HCT116 (cell line): ENCODE measurements at regions not wholly inside any gene's neighbourhood (a gene's known extent, or its start where the extent isn't known, plus 50 kb on each side); places are given as distances from the start of the nearest gene placed in this dataset.

Experiments used
- ATAC-seq: fragments of 200-7000 bp; cut with Tn5 transposase; 2 replicates; pipeline ENCODE4 v1.9.1; 2020; ENCODE audit warnings: mild to moderate bottlenecking, moderate library complexity
- BruUV-seq: library from RNA; stranded (reverse); fragments of 400-500 nt; replicated peaks from 2 replicates; lab custom pipeline; 2021; lab: Mats Ljungman, UMichigan
- CTCF ChIA-PET: fragments of 300-600 bp; sonication (Branson Sonifier 250); formaldehyde crosslinking; loops from one replicate; lab custom pipeline; 2021; ENCODE audit warnings: antibody characterized with exemption; lab: Charles Lee
- POLR2A ChIA-PET: fragments of 300-600, 350-600 bp; sonication (Branson Sonifier 250); formaldehyde crosslinking; loops from one replicate; lab custom pipeline; 2021; ENCODE audit warnings: antibody characterized with exemption; lab: Charles Lee
- RAD21 ChIA-PET, 2 experiments: fragments of 300-600 bp; sonication (Branson Sonifier 250); formaldehyde crosslinking; loops; one replicate each; lab custom pipeline; 2023; ENCODE audit warnings: low total read pairs in 2 of 2; ENCODE audit not compliant: uncharacterized antibody in 2 of 2, unreplicated experiment in 2 of 2, low non-redundant PET in 1 of 2; lab: Charles Lee
- DNase-seq: peaks from one replicate; pipeline ENCODE4 v3.0.0-alpha.2; 2010; ENCODE audit warnings: low read depth, low spot score
- H2AFZ ChIP-seq: fragments of 200-600 bp; shearing (Covaris generic), sonication (generic); 2 replicates; pipeline ENCODE4 v1.6.1; 2017; ENCODE audit warnings: low read depth, mixed run types, mixed read lengths, antibody characterized with exemption, low read length; ENCODE audit not compliant: poor library complexity, severe bottlenecking
- H3K27ac ChIP-seq: 2 replicates; pipeline ENCODE4 v1.5.1; 2012; ENCODE audit warnings: low read depth, low read length
- H3K27me3 ChIP-seq: fragments of 200-600 bp; sonication (generic); 2 replicates; pipeline ENCODE4 v1.6.1; 2016; ENCODE audit warnings: mixed run types, low read length, mixed read lengths; ENCODE audit not compliant: insufficient read depth
- H3K36me3 ChIP-seq, 2 experiments: fragments of 200-500 bp in 1 of 2; fragments of 200-600 bp in 1 of 2; sonication (Bioruptor generic) in 1 of 2; sonication (generic) in 1 of 2; 2 replicates each; pipeline versions ENCODE4 v1.5.1 to v1.6.1; 2014 to 2016; ENCODE audit warnings: low read length in 2 of 2, inconsistent platforms in 1 of 2, mixed read lengths in 1 of 2, mixed run types in 1 of 2; ENCODE audit not compliant: insufficient read depth in 2 of 2, control insufficient read depth in 1 of 2
- H3K4me1 ChIP-seq, 2 experiments: fragments of 200-600 bp in 1 of 2; sonication (generic) in 1 of 2; 2 replicates each; pipeline versions ENCODE4 v1.5.1 to v1.6.1; 2012 to 2017; ENCODE audit warnings: low read length in 2 of 2, inconsistent platforms in 1 of 2, mild to moderate bottlenecking in 1 of 2, mixed read lengths in 1 of 2, mixed run types in 1 of 2, moderate library complexity in 1 of 2; ENCODE audit not compliant: insufficient read depth in 2 of 2, control insufficient read depth in 1 of 2
- H3K4me2 ChIP-seq: fragments of 200-600 bp; sonication (generic); 2 replicates; pipeline ENCODE4 v1.6.1; 2017; ENCODE audit warnings: mixed run types, low read length, mixed read lengths
- H3K4me3 ChIP-seq, 2 experiments: fragments of 200-600 bp in 1 of 2; sonication (generic) in 1 of 2; replicated peaks in 1 of 2; 2 replicates each; pipeline ENCODE4 v1.5.1; 2011 to 2016; ENCODE audit warnings: low read length in 2 of 2, control low read depth in 1 of 2, low read depth in 1 of 2, mild to moderate bottlenecking in 1 of 2, mixed read lengths in 1 of 2, mixed run types in 1 of 2
- H3K79me2 ChIP-seq: fragments of 200-600 bp; sonication (generic); 2 replicates; pipeline ENCODE4 v1.6.1; 2017; ENCODE audit warnings: mild to moderate bottlenecking, mixed run types, low read length, moderate library complexity, mixed read lengths; ENCODE audit not compliant: insufficient read depth
- H3K9ac ChIP-seq: fragments of 200-600 bp; sonication (generic); 2 replicates; pipeline ENCODE4 v1.6.1; 2016; ENCODE audit warnings: low read length, mixed read lengths
- H3K9me2 ChIP-seq: fragments of 200-600 bp; sonication (generic), shearing (Covaris generic); 2 replicates; pipeline ENCODE4 v1.6.1; 2017; ENCODE audit warnings: mixed run types, mild to moderate bottlenecking, moderate library complexity; ENCODE audit not compliant: insufficient read depth
- H3K9me3 ChIP-seq, 2 experiments: fragments of 200-500 bp in 1 of 2; fragments of 200-600 bp in 1 of 2; sonication (Bioruptor generic) in 1 of 2; sonication (generic) in 1 of 2; 2 replicates each; pipeline ENCODE4 v1.6.1; 2014 to 2017; ENCODE audit warnings: low read length in 2 of 2, mixed read lengths in 2 of 2, inconsistent platforms in 1 of 2, low read depth in 1 of 2, mild to moderate bottlenecking in 1 of 2, mixed run types in 1 of 2, moderate library complexity in 1 of 2; ENCODE audit not compliant: control insufficient read depth in 1 of 2, insufficient read depth in 1 of 2
- H4K20me1 ChIP-seq: fragments of 200-600 bp; sonication (generic), shearing (Covaris generic); 2 replicates; pipeline ENCODE4 v1.6.1; 2017; ENCODE audit warnings: mixed run types, mild to moderate bottlenecking, moderate library complexity; ENCODE audit not compliant: insufficient read depth
- ATF3 ChIP-seq: IDR thresholded peaks from 2 replicates; pipeline ENCODE4 v1.6.1; 2012
- CEBPB ChIP-seq: IDR thresholded peaks from 2 replicates; pipeline ENCODE4 v1.6.1; 2012; ENCODE audit warnings: low read depth
- CTCF ChIP-seq, 3 experiments: fragments of 200-600 bp in 1 of 3; sonication (generic) in 1 of 3; IDR thresholded peaks in 2 of 3; conservative IDR thresholded peaks in 1 of 3; 2 replicates each; pipeline ENCODE4 v1.5.1; 2012 to 2017; ENCODE audit warnings: low read depth in 2 of 3, low read length in 2 of 3, antibody characterized with exemption in 1 of 3, borderline replicate concordance in 1 of 3, control low read depth in 1 of 3, mild to moderate bottlenecking in 1 of 3, mixed read lengths in 1 of 3, mixed run types in 1 of 3, moderate library complexity in 1 of 3; ENCODE audit not compliant: insufficient read depth in 1 of 3
- EGR1 ChIP-seq: IDR thresholded peaks from 2 replicates; pipeline ENCODE4 v1.6.1; 2012; ENCODE audit warnings: low read depth
- ELF1 ChIP-seq: IDR thresholded peaks from 2 replicates; pipeline ENCODE4 v1.6.1; 2012; ENCODE audit warnings: low read depth, borderline replicate concordance
- EZH2 ChIP-seq: fragments of 200-600 bp; sonication (generic); IDR thresholded peaks from 2 replicates; pipeline ENCODE4 v1.6.1; 2017; ENCODE audit warnings: antibody characterized with exemption, mixed run types
- EZH2phosphoT487 ChIP-seq: fragments of 200-600 bp; IDR thresholded peaks from 2 replicates; pipeline ENCODE4 v1.6.1; 2018; ENCODE audit warnings: antibody characterized with exemption, borderline replicate concordance
- FOSL1 ChIP-seq: IDR thresholded peaks from 2 replicates; pipeline ENCODE4 v1.6.1; 2012; ENCODE audit warnings: low read depth
- JUND ChIP-seq: IDR thresholded peaks from 2 replicates; pipeline ENCODE4 v1.6.1; 2012
- MAX ChIP-seq: IDR thresholded peaks from 2 replicates; pipeline ENCODE4 v1.6.1; 2012
- POLR2A ChIP-seq: IDR thresholded peaks from 2 replicates; pipeline ENCODE4 v1.7.0; 2011; ENCODE audit warnings: borderline replicate concordance; ENCODE audit not compliant: insufficient read depth, insufficient read length; ENCODE audit errors: extremely low read depth
- POLR2AphosphoS5 ChIP-seq: IDR thresholded peaks from 2 replicates; pipeline ENCODE4 v1.6.1; 2011; ENCODE audit warnings: mild to moderate bottlenecking, low read depth, low read length, moderate library complexity
- RAD21 ChIP-seq: IDR thresholded peaks from 2 replicates; pipeline ENCODE4 v1.6.1; 2012; ENCODE audit warnings: low read depth, mild to moderate bottlenecking
- SIN3A ChIP-seq: IDR thresholded peaks from 2 replicates; pipeline ENCODE4 v1.6.1; 2012; ENCODE audit warnings: low read depth
- SP1 ChIP-seq: IDR thresholded peaks from 2 replicates; pipeline ENCODE4 v1.6.1; 2012; ENCODE audit warnings: low read depth
- YY1 ChIP-seq: IDR thresholded peaks from 2 replicates; pipeline ENCODE4 v1.6.1; 2011; ENCODE audit warnings: low read length, low read depth, moderate library complexity, mild to moderate bottlenecking; ENCODE audit not compliant: insufficient replicate concordance; ENCODE audit errors: extremely low read depth
- ZNF274 ChIP-seq: fragments of 200-500 bp; sonication (Bioruptor generic); IDR thresholded peaks from 2 replicates; pipeline ENCODE4 v1.6.1; 2014; ENCODE audit warnings: mild to moderate bottlenecking, low read depth, low read length, inconsistent platforms
- intact Hi-C: fragments of 100-400 bp; cut with micrococcal nuclease; formaldehyde crosslinking; loops from 2 replicates; pipeline ENCODE4 v1.10.0; 2022

- BruUV-seq, result no TSS peak
- H3K27me3 ChIP-seq, result no peaks in the 10 kb centered on the region
- H3K36me3 ChIP-seq, result no peaks in the 10 kb centered on the region
- H3K4me2 ChIP-seq, result no peak overlapping the region
- ChIA-PET POLR2A (no interaction called here), RAD21 (no interaction called here), CTCF (no interaction called here)
- H4K20me1 ChIP-seq, result no peaks in the 10 kb centered on the region
- no peaks in the 10 kb centered on the region for H3K4me1 ChIP-seq
- H3K27ac ChIP-seq, result no peak overlapping the region
- H3K4me3 ChIP-seq, result no peak overlapping the region
- H3K9ac ChIP-seq, result no peak overlapping the region
- H2AFZ ChIP-seq, result no peak overlapping the region
- no peaks in the 10 kb centered on the region for H3K79me2 ChIP-seq
- H3K9me3 ChIP-seq, result no peaks in the 10 kb centered on the region
- ATAC-seq, result no peak
- TF ChIP-seq YY1 (no peak), JUND (no peak), ATF3 (no peak), MAX (no peak), CEBPB (no peak)
- H3K9me2 ChIP-seq, result no peaks in the 10 kb centered on the region
- no peak for DNase-seq
- intact Hi-C loops, result no loop called here
Observed at GRCh38 chr18:24930971-24931370, 421.0 kb downstream of the ZNF521 start.

GRCh38 chr18:24933345-24933744, 418.6 kb downstream of the ZNF521 start:
- Histone ChIP-seq H3K36me3 (no peaks in the 10 kb centered on the region), H3K27me3 (0 out of 2 replicates have a peak, but pooled peaks cover 2% of the 10 kb centered on the region), H2AFZ (no peak overlapping the region), H3K4me1 (no peaks in the 10 kb centered on the region), H4K20me1 (no peaks in the 10 kb centered on the region), H3K27ac (no peak overlapping the region), H3K9me2 (no peaks in the 10 kb centered on the region), H3K9me3 (no peaks in the 10 kb centered on the region; a peak in 1 of 4 replicates), H3K4me3 (no peak overlapping the region), H3K79me2 (no peaks in the 10 kb centered on the region), H3K4me2 (no peak overlapping the region), H3K9ac (no peak overlapping the region)
- ChIA-PET RAD21 (no interaction called here), POLR2A (no interaction called here), CTCF (no interaction called here)
- ATAC-seq (no peak), DNase-seq (no peak)
- BruUV-seq, result no TSS peak
- intact Hi-C loops, result no loop called here
- TF ChIP-seq ZNF274 (no peak), YY1 (no peak), EZH2phosphoT487 (no peak), EGR1 (no peak), CEBPB (no peak), RAD21 (no peak), EZH2 (no peak), ATF3 (no peak), SIN3A (no peak), CTCF (IDR thresholded peaks at IDR 0.05 in 2 of 3, conservative IDR thresholded peaks at IDR 0.05 in 1 of 3; ENCODE audit: borderline replicate concordance in 1 of 3, insufficient read depth in 1 of 3, low read depth in 2 of 3, low read length in 2 of 3) (no peak), SP1 (no peak), ELF1 (no peak), POLR2AphosphoS5 (no peak), FOSL1 (no peak), POLR2A (no peak), MAX (no peak)
